Mesendoderm (in vitro differentiated cells): ENCODE measurements at regions not wholly inside any gene's neighbourhood (a gene's known extent, or its start where the extent isn't known, plus 50 kb on each side); places are given as distances from the start of the nearest gene placed in this dataset.

ENCODE experiments used
- DNase-seq: peaks from one replicate; pipeline ENCODE4 v3.0.0; 2013
- H2AK5ac ChIP-seq: 2 replicates; pipeline ENCODE4 v1.6.1; 2013; ENCODE audit warnings: low read length, inconsistent platforms
- H2BK120ac ChIP-seq: 2 replicates; pipeline ENCODE4 v1.6.1; 2013; ENCODE audit warnings: low read depth, mild to moderate bottlenecking, low read length, moderate library complexity, mixed read lengths
- H2BK15ac ChIP-seq: replicated peaks from 2 replicates; pipeline ENCODE4 v1.6.1; 2013; ENCODE audit warnings: low read depth, mild to moderate bottlenecking, moderate library complexity
- H2BK5ac ChIP-seq: 2 replicates; pipeline ENCODE4 v1.6.1; 2013; ENCODE audit warnings: low read length, inconsistent platforms
- H3K18ac ChIP-seq: 2 replicates; pipeline ENCODE4 v1.6.1; 2013; ENCODE audit warnings: mild to moderate bottlenecking, low read length, mixed read lengths
- H3K23ac ChIP-seq: one replicate; pipeline ENCODE4 v1.6.1; 2013; ENCODE audit warnings: low read length
- H3K27ac ChIP-seq: 2 replicates; pipeline ENCODE4 v1.5.1; 2013; ENCODE audit warnings: low read depth, mild to moderate bottlenecking, inconsistent platforms, low read length, moderate library complexity
- H3K27me3 ChIP-seq: 2 replicates; pipeline ENCODE4 v1.6.1; 2013; ENCODE audit warnings: low read length, control low read depth, mild to moderate bottlenecking, inconsistent platforms; ENCODE audit not compliant: insufficient read depth, poor library complexity
- H3K36me3 ChIP-seq: 2 replicates; pipeline ENCODE4 v1.6.1; 2013; ENCODE audit warnings: low read length, inconsistent platforms; ENCODE audit not compliant: control insufficient read depth, insufficient read depth
- H3K4ac ChIP-seq: one replicate; pipeline ENCODE4 v1.6.1; 2013; ENCODE audit warnings: low read depth, mild to moderate bottlenecking, low read length, moderate library complexity
- H3K4me1 ChIP-seq: 2 replicates; pipeline ENCODE4 v1.6.1; 2013; ENCODE audit warnings: low read depth, low read length, inconsistent platforms; ENCODE audit not compliant: control insufficient read depth
- H3K4me2 ChIP-seq: 2 replicates; pipeline ENCODE4 v1.6.1; 2013; ENCODE audit warnings: low read length
- H3K4me3 ChIP-seq: 2 replicates; pipeline ENCODE4 v1.5.1; 2013; ENCODE audit warnings: mild to moderate bottlenecking, low read length
- H3K56ac ChIP-seq: one replicate; pipeline ENCODE4 v1.6.1; 2013; ENCODE audit warnings: low read length
- H3K79me1 ChIP-seq: 2 replicates; pipeline ENCODE4 v1.6.1; 2013; ENCODE audit warnings: low read length, inconsistent platforms
- H3K79me2 ChIP-seq: 2 replicates; pipeline ENCODE4 v1.6.1; 2013; ENCODE audit warnings: mild to moderate bottlenecking, low read length; ENCODE audit not compliant: control insufficient read depth, insufficient read depth
- H3K9ac ChIP-seq: 2 replicates; pipeline ENCODE4 v1.6.1; 2013; ENCODE audit warnings: low read length, inconsistent platforms
- H4K5ac ChIP-seq: one replicate; pipeline ENCODE4 v1.6.1; 2013; ENCODE audit warnings: low read length
- H4K8ac ChIP-seq: one replicate; pipeline ENCODE4 v1.6.1; 2013; ENCODE audit warnings: low read depth, mild to moderate bottlenecking, control low read depth, low read length, moderate library complexity
- WGBS: extraction: QIAGEN DNeasy Blood & Tissue Kit; methylation state at CpG from one replicate; pipeline ENCODE4 v1.1.7; 2013; ENCODE audit warnings: low lambda C conversion rate, missing lambda C conversion rate; ENCODE audit not compliant: insufficient coverage; ENCODE audit errors: extremely low coverage; 5-methylcytosine and 5-hydroxymethylcytosine counted together

DNA sequence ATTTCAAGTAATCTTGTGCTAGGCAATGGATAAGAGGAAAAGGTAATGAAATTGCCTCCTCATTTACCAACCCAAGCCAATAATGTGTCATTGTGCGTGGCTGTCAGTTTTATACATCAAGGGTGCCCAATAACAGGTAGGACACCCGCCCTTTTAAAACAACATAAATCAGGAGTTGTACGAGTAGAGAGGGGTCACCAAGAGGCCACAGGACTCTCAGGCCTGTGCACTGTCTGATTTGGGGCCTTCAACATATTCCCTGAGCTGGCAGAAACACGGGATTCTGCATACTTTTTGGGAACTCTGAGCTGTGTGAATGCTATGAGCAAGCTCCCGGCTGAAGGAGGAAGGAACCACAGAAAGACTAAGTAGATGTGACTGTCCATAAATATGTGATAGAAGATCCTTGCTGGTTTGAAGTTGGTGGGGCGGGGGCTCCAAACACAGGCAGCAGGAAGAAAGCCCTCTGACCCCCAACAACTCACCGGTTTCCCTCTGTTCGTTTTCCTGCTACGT, 82.7 kb upstream of the MAML3 start:
- no peak overlapping the region for H4K5ac ChIP-seq
- WGBS, result no CpG with 5 or more reads among the region's 9 CpGs
- H3K4me3 ChIP-seq, result no peak overlapping the region

DNA sequence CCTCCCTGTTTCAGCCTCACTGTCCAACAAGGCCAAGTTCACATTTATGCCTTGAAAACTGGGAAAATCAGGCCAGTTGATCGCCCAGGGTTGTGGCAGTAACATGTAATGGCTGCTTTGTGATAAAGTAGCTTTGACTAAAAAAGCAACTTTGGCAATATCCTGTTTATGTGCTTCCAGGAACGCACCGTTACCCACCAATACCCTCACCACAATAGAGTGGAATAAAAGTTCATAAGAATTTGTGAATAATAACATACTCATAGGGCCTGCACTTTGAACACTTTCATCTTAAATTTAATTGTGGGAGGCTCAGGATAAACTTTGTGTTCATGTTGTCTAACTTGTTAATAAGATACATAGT, 80.7 kb upstream of the MAML3 start:
- WGBS, result no CpG with 5 or more reads among the region's 3 CpGs
- no peak overlapping the region for H3K4me3 ChIP-seq

More for the DNA sequence above, 82.7 kb upstream of the MAML3 start:
- Histone ChIP-seq H3K27ac (no peak overlapping the region), H3K27me3 (no peaks in the 10 kb centered on the region), H3K79me2 (no peaks in the 10 kb centered on the region), H3K9ac (no peak overlapping the region), H3K18ac (peak overlapping the region; percentile 29), H3K23ac (no peak overlapping the region), H2BK5ac (no peak overlapping the region), H3K4me2 (no peak overlapping the region), H4K8ac (no peak overlapping the region), H3K4ac (no peak overlapping the region), H3K79me1 (no peaks in the 10 kb centered on the region), H3K4me1 (peaks cover 12% of the 10 kb centered on the region), H3K36me3 (no peaks in the 10 kb centered on the region), H2BK15ac (no peak overlapping the region), H2BK120ac (no peak overlapping the region), H3K56ac (peak overlapping the region; percentile 56), H2AK5ac (peak overlapping the region; percentile 50)
- DNase-seq, result no peak

GRCh38 chr4:140233791-140234696, 80.1 kb upstream of the MAML3 start:
- H3K23ac ChIP-seq, result no peak overlapping the region
- no peak overlapping the region for H3K4ac ChIP-seq
- H2AK5ac ChIP-seq, result peak overlapping the region; percentile 57
- no peak overlapping the region for H4K8ac ChIP-seq
- no peak overlapping the region for H3K4me3 ChIP-seq
- H2BK15ac ChIP-seq, result peak overlapping the region; percentile 5
- no peaks in the 10 kb centered on the region for H3K27me3 ChIP-seq
- H3K79me2 ChIP-seq, result no peaks in the 10 kb centered on the region
- WGBS, result no CpG with 5 or more reads among the region's 6 CpGs
- no peak for DNase-seq
- H2BK5ac ChIP-seq, result no peak overlapping the region
- no peak overlapping the region for H4K5ac ChIP-seq
- no peak overlapping the region for H3K4me2 ChIP-seq
- H3K4me1 ChIP-seq, result peaks cover 12% of the 10 kb centered on the region
- no peaks in the 10 kb centered on the region for H3K79me1 ChIP-seq
- no peak overlapping the region for H3K9ac ChIP-seq
- H3K18ac ChIP-seq, result no peak overlapping the region
- no peak overlapping the region for H3K27ac ChIP-seq
- no peak overlapping the region for H2BK120ac ChIP-seq
- no peaks in the 10 kb centered on the region for H3K36me3 ChIP-seq
- no peak overlapping the region for H3K56ac ChIP-seq

More for the DNA sequence above, 80.7 kb upstream of the MAML3 start:
- H3K27ac ChIP-seq, result no peak overlapping the region
- no peak overlapping the region for H3K4me2 ChIP-seq
- no peak overlapping the region for H3K18ac ChIP-seq
- no peaks in the 10 kb centered on the region for H3K79me1 ChIP-seq
- no peak overlapping the region for H4K5ac ChIP-seq
- no peak overlapping the region for H3K4ac ChIP-seq
- no peak overlapping the region for H2BK5ac ChIP-seq
- H3K4me1 ChIP-seq, result peaks cover 12% of the 10 kb centered on the region
- H3K56ac ChIP-seq, result no peak overlapping the region
- no peaks in the 10 kb centered on the region for H3K27me3 ChIP-seq
- no peak overlapping the region for H3K9ac ChIP-seq
- DNase-seq, result no peak
- H2AK5ac ChIP-seq, result no peak overlapping the region
- H2BK15ac ChIP-seq, result peak overlapping the region; percentile 5
- no peak overlapping the region for H4K8ac ChIP-seq
- H3K23ac ChIP-seq, result no peak overlapping the region
- no peaks in the 10 kb centered on the region for H3K79me2 ChIP-seq
- no peaks in the 10 kb centered on the region for H3K36me3 ChIP-seq
- no peak overlapping the region for H2BK120ac ChIP-seq

- Histone ChIP-seq H2BK15ac (no peak overlapping the region), H3K79me1 (no peaks in the 10 kb centered on the region), H2AK5ac (no peak overlapping the region), H4K5ac (no peak overlapping the region), H3K56ac (no peak overlapping the region), H3K23ac (no peak overlapping the region), H2BK5ac (no peak overlapping the region), H3K4me1 (peaks cover 3% of the 10 kb centered on the region), H3K36me3 (no peaks in the 10 kb centered on the region), H2BK120ac (no peak overlapping the region), H3K79me2 (no peaks in the 10 kb centered on the region), H4K8ac (no peak overlapping the region), H3K4me3 (no peak overlapping the region), H3K9ac (no peak overlapping the region), H3K4me2 (no peak overlapping the region), H3K27me3 (no peaks in the 10 kb centered on the region), H3K18ac (no peak overlapping the region), H3K27ac (no peak overlapping the region), H3K4ac (no peak overlapping the region)
- DNase-seq, result no peak
- no CpG with 5 or more reads among the region's 3 CpGs for WGBS
Measured at GRCh38 chr4:140229881-140230280, 75.9 kb upstream of the MAML3 start.

GRCh38 chr4:140227286-140227685, 73.3 kb upstream of the MAML3 start:
- Histone ChIP-seq H4K5ac (no peak overlapping the region), H3K27ac (no peak overlapping the region), H3K18ac (no peak overlapping the region), H4K8ac (no peak overlapping the region), H3K4ac (no peak overlapping the region), H3K9ac (no peak overlapping the region), H2BK15ac (no peak overlapping the region), H3K4me3 (no peak overlapping the region), H3K79me2 (no peaks in the 10 kb centered on the region), H2AK5ac (no peak overlapping the region), H3K27me3 (no peaks in the 10 kb centered on the region), H3K36me3 (no peaks in the 10 kb centered on the region), H3K23ac (no peak overlapping the region), H2BK120ac (no peak overlapping the region), H3K79me1 (no peaks in the 10 kb centered on the region), H3K56ac (no peak overlapping the region), H3K4me2 (no peak overlapping the region), H3K4me1 (peaks cover 3% of the 10 kb centered on the region), H2BK5ac (no peak overlapping the region)
- DNase-seq, result no peak
- no CpG with 5 or more reads among the region's 1 CpG for WGBS
